Dedifferentiated amniotic fluid mesenchymal stem cell (primary cell): ENCODE measurements at regions not wholly inside any gene's neighbourhood (a gene's known extent, or its start where the extent isn't known, plus 50 kb on each side); places are given as distances from the start of the nearest gene placed in this dataset.
A peak's percentile ranks its signal among the peaks of the same experiment; 100 is the strongest.

Experiments
- DNase-seq: peaks from one replicate; pipeline ENCODE4 v3.0.0-alpha.2; 2016; ENCODE audit errors: extremely low spot score

GRCh38 chr3:177932750-177933660 lies 603.2 kb upstream of the KCNMB2 start:
- peak; percentile 36 for DNase-seq

DNA sequence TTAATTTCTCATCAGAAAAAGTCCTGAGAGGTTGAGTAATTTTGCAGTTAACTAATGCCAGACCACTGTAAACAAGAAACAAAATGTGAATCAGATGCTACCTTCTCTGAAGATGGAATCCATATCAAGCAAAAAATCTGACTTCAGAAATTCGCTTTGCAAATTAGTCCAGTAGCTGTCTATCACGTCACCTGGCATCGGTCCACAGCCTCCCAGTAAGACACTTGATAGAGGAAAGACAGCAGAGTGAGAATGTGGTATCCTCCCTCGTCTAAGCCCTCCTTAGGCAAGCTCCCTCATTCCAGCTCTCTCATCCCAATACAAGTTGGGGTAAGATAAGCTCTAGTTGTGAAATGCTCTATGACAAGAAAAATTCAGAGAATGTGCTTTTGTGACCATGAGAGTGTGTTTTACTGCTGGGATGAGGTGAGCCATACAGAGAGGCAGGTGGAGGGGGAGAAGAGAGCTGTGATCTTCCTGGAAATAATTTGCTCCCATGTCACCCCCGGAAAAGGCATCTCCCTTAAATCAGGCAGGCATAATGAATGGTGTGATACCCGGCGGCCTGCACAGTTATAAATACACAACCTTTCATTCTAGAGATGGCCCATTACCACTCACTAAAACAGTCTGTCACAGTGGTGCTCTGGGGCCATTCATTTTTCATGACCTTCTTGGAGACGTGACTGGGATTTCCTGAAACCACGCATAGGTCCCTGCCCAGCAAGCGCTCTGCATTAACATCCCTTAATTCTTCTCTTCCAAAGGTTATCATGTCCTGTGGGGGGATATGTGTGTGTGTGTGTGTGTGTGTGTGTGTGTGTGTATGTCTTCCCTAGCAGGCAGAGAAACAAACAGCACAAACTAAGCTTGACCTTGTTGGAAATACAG lies 602.0 kb upstream of the KCNMB2 start:
- DNase-seq: no peak

GRCh38 chr3:177935047-177935446 lies 601.2 kb upstream of the KCNMB2 start:
- DNase-seq: no peak

DNA sequence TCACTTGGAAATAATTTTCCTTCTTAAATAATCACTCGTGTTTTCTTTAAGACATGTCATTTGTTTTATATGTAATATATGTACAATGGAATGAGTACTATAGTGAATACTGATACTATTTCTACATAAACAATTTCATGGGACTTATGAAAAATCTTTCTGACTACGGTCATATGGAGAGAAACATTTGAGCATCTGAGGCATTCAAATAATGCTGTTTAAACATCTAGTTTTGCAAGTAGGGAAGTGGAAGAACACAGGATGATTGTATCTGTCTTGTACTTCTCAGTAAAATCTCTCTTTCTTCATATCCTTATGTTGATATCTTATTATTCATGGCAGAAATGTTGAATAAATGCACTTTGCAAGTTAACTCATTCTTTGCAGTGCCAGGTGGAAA lies 599.5 kb upstream of the KCNMB2 start:
- no peak for DNase-seq

DNA sequence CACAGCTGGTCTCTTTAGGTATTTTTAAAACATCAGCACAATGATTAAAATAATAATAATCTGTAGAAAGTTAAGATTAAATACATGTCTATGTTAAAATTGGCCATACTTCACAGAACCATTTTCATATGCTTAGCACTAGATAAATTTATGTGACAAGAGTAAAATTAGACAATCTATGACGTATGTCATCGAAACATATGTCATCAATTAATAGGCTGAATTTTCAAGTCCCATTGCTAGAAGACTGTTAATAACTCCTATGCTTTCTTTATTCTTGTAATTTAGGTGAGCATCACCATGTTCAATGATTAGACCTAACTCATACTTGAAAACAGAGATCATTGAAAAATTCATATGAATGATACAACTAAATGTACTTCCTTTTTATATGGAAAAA lies 593.3 kb upstream of the KCNMB2 start:
- DNase-seq: no peak

DNA sequence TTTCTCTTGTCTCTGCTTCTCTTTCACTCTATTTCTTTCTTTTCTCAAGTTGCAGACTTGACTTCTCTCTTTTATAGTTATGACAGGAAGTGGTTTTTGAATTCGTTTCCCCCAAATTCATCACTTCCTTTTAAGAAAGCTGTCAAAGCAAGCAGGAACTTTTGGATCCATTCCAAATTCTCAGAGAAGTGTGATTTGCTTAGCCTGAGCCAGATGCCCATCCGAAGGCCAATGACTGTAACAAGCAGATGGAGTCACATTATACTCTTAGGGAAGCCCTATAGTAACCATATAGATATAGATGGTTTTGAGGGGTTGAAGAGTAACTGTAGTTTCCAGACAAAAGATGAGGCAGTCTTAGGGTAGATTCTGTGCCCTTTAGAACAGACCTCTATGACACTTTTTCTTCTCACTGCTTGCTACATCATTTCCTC lies 592.0 kb upstream of the KCNMB2 start:
- DNase-seq: no peak

DNA sequence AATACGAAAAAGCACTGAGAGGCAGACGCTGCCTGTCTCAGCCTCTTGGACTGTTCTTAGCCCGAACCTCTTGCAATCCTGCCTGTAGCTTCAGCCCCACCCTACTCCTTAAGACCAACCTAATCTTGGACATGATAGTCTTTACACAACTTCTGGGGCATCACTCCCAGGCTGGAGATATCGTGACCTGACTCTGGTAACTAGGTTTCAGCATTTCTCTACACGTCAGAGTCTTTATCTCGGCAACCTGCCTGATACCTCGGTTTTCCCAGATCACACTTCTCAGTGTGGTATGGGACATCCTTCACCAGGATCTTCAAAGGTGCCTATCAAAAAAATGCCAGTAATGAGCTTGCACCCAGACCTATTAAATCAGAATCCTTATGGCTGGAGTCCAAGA lies 590.2 kb upstream of the KCNMB2 start:
- no peak for DNase-seq

DNA sequence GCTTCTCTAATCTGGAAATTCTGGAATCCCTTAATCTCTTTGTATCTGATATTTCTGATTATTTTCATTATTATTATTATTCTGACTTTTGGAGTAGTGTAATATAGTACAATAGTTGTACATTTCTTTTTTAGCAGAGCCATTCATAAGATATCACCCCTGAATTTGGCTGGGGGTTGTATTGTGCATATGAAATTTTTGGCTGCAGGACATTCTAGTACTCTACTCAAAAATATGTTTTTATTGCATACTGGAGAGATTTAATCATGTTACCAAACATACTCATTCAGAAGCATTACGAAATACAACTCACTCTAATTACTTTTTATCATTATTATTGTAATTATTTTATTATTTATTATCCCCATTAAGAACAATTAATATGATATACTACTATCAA lies 589.7 kb upstream of the KCNMB2 start:
- no peak for DNase-seq

DNA sequence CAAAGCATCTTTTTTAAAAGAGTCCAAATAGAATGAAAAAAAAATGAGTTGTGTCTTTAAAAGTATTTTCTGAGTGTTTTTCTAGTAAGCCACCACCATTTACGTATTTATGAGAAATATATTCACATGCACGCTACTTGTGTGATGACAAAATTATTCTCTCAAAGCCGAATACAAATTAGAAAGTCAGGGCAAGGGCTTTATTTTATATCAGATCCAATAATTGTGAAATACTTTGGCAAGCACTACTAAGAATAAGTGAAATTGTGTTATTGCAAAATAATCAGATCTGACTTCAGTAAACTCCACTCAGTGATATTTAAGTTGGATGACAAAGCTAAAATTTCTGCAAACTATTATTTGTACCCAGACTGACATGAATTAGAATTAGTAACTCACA lies 589.3 kb upstream of the KCNMB2 start:
- DNase-seq: peak; percentile 22

- DNase-seq: no peak
These were observed 588.3 kb upstream of the KCNMB2 start for GRCh38 chr3:177947901-177948300.

GRCh38 chr3:177948716-177949425 lies 587.4 kb upstream of the KCNMB2 start:
- no peak for DNase-seq

GRCh38 chr3:177959188-177959587 lies 577.0 kb upstream of the KCNMB2 start:
- DNase-seq: no peak

DNA sequence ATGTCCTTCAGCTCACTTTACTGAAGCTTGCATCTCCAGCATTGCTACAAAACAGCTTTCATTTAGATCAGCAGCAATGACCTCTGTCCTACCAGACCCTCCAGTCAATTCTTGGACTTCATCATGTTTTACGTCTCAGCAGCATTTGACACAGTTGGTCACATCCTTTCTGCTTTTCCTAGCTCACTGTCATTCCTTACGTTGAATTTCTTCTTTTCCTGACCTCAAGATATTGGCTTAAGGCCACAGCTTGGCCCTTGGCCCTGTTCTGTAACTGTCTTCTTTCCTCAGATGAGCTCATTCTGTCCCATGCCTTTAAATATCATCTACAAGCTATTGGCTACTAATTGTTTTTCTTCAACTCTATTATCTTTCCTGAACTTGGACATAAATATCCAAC lies 576.2 kb upstream of the KCNMB2 start:
- no peak for DNase-seq

GRCh38 chr3:177960722-177961121 lies 575.5 kb upstream of the KCNMB2 start:
- DNase-seq: no peak

DNA sequence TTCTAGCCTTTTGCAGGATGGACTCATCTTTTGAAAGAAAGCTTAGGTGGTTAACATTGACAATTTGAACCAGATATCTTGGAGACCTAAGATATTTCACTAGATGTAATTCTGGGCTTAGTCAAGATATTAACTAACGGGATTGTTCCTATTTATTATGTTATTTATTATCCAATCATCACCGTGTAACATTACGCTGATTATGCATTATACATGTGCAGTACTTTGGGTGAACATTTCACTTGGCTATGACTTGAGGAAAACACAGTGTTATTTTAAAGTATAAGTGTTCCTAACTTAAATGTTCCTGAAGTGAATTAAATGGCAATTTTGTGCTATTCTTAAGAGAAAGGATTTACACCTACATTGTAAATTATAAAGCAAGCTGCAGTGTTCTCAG lies 574.5 kb upstream of the KCNMB2 start:
- no peak for DNase-seq

DNA sequence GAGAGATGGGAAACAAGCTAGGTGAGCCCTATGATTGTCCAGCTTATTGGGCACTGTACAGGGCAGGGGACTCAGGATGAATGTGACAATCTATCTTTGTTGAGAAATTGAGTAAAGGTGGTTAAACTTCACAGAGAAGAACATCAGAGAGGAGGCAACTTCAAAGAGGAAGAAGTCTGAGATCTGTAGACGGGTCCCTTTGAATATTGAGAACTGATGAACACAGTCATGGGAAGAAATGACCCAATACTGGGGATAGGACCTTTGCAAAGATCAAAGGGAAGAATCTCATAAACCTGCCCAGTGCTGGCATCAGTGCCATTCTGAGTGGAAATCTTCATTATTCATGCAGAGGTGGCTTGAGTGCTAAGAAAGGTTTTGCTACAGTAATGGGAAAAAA lies 569.7 kb upstream of the KCNMB2 start:
- DNase-seq: no peak

- DNase-seq: no peak
These were observed 567.3 kb upstream of the KCNMB2 start for GRCh38 chr3:177968891-177969290.

GRCh38 chr3:177973241-177973840 lies 562.9 kb upstream of the KCNMB2 start:
- DNase-seq: peak; percentile 47

DNA sequence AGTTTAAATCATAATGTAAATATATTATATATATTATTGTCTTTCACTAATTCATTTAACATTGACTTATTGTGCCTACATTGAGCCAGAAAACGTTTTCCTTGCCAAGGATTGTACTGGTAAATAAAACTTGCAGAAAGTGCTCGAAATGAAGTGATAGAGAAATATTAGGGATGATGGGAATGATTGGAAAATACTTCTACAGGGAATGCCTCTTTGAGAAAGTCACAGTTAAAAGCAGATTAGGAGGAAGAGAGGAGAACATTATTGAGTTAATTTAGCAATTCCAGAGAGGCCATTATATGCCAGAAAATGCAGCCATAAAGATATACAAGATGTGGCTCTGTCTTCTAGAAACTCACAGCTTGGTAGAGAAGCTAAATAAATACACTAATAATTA lies 560.0 kb upstream of the KCNMB2 start:
- no peak for DNase-seq

DNA sequence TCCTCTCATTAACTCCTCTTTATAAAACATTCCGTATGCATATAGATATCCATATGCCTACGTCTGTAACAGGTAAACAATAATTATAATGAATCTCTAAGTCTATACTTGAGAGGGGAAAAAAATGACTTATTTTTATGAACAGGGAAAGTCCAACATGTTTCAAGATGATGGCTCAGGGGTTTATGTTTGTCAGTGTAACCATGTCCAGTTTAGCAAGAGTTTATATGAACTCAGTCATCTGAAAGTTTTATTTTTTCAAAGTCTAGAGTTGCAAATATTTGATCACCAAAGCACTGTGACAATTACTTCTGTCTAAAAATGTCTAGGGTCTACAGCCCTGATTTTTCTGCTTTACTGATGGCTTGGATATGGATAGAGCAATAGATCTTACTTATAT lies 559.4 kb upstream of the KCNMB2 start:
- DNase-seq: no peak

GRCh38 chr3:177977381-177978158 lies 558.7 kb upstream of the KCNMB2 start:
- DNase-seq: peak; percentile 59
